SU-DHL-6 (cell line): ENCODE measurements at regions not wholly inside any gene's neighbourhood (a gene's known extent, or its start where the extent isn't known, plus 50 kb on each side); places are given as distances from the start of the nearest gene placed in this dataset.

Source experiments
- CTCF ChIP-seq: fragments of 200-600 bp; sonication (generic); IDR thresholded peaks from one replicate; pipeline ENCODE4 v1.5.1; 2017; ENCODE audit warnings: antibody characterized with exemption, mild to moderate bottlenecking, low read length, moderate library complexity; ENCODE audit not compliant: insufficient read depth, poor library complexity, severe bottlenecking
- EZH2phosphoT487 ChIP-seq: fragments of 200-600 bp; sonication (generic), shearing (Covaris generic); conservative IDR thresholded peaks from 2 replicates; pipeline ENCODE4 v1.6.1; 2018; ENCODE audit warnings: mild to moderate bottlenecking, antibody characterized with exemption, low read length, moderate library complexity, mixed read lengths

GRCh38 chr6:22929311-22929985 lies 360.1 kb downstream of the HDGFL1 start:
- TF ChIP-seq CTCF (no peak), EZH2phosphoT487 (no peak)
